B cell (primary cell): ENCODE measurements at regions not wholly inside any gene's neighbourhood (a gene's known extent, or its start where the extent isn't known, plus 50 kb on each side); places are given as distances from the start of the nearest gene placed in this dataset.

Experiments used
- EZH2 ChIP-seq: IDR thresholded peaks from 2 replicates; pipeline ENCODE4 v1.6.1; 2012; ENCODE audit warnings: borderline replicate concordance, low read depth, mild to moderate bottlenecking, moderate library complexity, low read length; ENCODE audit not compliant: insufficient read depth, poor library complexity, severe bottlenecking
- TF ChIP-seq, protein P1 (sequence below): fragments of 200-600 bp; IDR thresholded peaks from one replicate; pipeline ENCODE4 v1.8.0; 2022; ENCODE audit warnings: antibody characterized with exemption, mild to moderate bottlenecking

GRCh38 chr18:42508683-42509296 is 553.8 kb downstream of the PIK3C3 start:
- TF ChIP-seq, protein P1, sequence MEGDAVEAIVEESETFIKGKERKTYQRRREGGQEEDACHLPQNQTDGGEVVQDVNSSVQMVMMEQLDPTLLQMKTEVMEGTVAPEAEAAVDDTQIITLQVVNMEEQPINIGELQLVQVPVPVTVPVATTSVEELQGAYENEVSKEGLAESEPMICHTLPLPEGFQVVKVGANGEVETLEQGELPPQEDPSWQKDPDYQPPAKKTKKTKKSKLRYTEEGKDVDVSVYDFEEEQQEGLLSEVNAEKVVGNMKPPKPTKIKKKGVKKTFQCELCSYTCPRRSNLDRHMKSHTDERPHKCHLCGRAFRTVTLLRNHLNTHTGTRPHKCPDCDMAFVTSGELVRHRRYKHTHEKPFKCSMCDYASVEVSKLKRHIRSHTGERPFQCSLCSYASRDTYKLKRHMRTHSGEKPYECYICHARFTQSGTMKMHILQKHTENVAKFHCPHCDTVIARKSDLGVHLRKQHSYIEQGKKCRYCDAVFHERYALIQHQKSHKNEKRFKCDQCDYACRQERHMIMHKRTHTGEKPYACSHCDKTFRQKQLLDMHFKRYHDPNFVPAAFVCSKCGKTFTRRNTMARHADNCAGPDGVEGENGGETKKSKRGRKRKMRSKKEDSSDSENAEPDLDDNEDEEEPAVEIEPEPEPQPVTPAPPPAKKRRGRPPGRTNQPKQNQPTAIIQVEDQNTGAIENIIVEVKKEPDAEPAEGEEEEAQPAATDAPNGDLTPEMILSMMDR: no peak
- TF ChIP-seq EZH2: no peak
